GM19043 (cell line): ENCODE measurements at regions not wholly inside any gene's neighbourhood (a gene's known extent, or its start where the extent isn't known, plus 50 kb on each side); places are given as distances from the start of the nearest gene placed in this dataset.

ENCODE experiments used
- ATAC-seq: cut with Tn5 transposase; IDR thresholded peaks from one replicate; pipeline ENCODE4 v1.9.1; 2021; ENCODE audit warnings: low read depth; ENCODE audit not compliant: unreplicated experiment

- no peak for ATAC-seq
Observed at GRCh38 chr5:50963971-50964745, 297.7 kb downstream of the PARP8 start.

GRCh38 chr5:50964746-50965653 lies 298.6 kb downstream of the PARP8 start:
- no peak for ATAC-seq

GRCh38 chr5:50965654-50966375 lies 299.4 kb downstream of the PARP8 start:
- no peak for ATAC-seq

GRCh38 chr5:50967009-50967562 lies 300.6 kb downstream of the PARP8 start:
- ATAC-seq: no peak

GRCh38 chr5:50967563-50968355 lies 301.3 kb downstream of the PARP8 start:
- ATAC-seq: no peak

- no peak for ATAC-seq
Observed at GRCh38 chr5:50968356-50969149, 302.1 kb downstream of the PARP8 start.

GRCh38 chr5:50969151-50970031 lies 303.0 kb downstream of the PARP8 start:
- no peak for ATAC-seq

- ATAC-seq: no peak
Observed at GRCh38 chr5:50975840-50976239, 309.4 kb downstream of the PARP8 start.

GRCh38 chr5:50978924-50979323 lies 312.5 kb downstream of the PARP8 start:
- no peak for ATAC-seq

GRCh38 chr5:50984640-50985039 lies 318.2 kb downstream of the PARP8 start:
- ATAC-seq: no peak

- ATAC-seq: no peak
Observed at GRCh38 chr5:50990296-50990924, 324.0 kb downstream of the PARP8 start.

GRCh38 chr5:50995285-50995942 lies 329.0 kb downstream of the PARP8 start:
- no peak for ATAC-seq

- no peak for ATAC-seq
Observed at GRCh38 chr5:51001227-51001923, 334.9 kb downstream of the PARP8 start.

- no peak for ATAC-seq
Observed at GRCh38 chr5:51002368-51002767, 335.9 kb downstream of the PARP8 start.

- no peak for ATAC-seq
Observed at GRCh38 chr5:51013036-51013435, 346.6 kb downstream of the PARP8 start.

GRCh38 chr5:51018423-51018822 lies 352.0 kb downstream of the PARP8 start:
- no peak for ATAC-seq

- ATAC-seq: no peak
Observed at GRCh38 chr5:51024263-51024662, 357.8 kb downstream of the PARP8 start.
